ENCODE measurements at regions not wholly inside any gene's neighbourhood (a gene's known extent, or its start where the extent isn't known, plus 50 kb on each side); places are given as distances from the start of the nearest gene placed in this dataset.

DNA sequence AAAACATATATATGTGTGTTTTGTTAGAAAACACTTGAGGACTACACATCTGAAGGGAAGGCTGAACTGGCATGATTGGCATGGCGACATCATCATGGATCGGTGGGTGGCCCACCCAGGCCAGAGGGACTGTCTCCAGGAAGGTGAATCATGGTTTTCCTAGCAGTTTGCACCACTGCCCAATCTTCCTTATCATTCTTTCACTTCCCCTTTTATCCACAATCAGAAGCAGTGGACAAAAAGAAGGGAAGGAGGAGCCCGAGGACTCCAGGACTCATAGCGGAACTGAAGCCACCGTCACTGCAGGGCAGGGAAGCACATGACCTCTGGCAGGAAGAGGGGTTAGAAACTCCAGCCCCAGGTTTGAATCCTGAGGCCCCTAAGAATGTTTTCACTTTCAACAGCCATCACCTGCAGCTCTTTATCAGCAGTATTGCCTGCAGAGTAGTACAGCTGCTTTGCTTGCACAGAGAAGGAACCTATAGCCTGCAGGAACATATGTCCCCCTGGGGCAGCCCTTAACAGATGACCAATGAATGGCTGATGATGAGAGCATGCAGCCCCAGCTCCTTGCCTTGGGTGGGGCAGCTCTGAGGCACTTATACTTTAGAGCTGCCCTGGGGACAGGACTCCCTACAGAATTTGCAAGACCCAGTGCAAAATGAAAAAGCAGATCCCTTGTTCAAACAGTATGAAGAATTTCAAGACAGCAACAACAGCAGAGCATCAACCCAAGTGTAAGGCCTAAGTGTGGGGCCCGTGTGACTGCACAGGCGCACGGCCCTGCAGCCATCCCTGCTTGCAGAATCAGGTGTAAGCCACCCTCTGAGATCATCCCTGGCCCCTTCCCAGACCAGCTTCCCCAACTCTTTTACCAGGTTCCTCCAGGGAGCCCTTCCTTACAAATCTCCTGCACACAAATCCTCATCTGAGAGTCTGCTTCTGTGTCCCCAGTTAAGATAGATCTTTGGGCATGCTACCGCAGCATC lies 241.8 kb upstream of the IRF2BP2 start:
- TF ChIP-seq, protein P1, sequence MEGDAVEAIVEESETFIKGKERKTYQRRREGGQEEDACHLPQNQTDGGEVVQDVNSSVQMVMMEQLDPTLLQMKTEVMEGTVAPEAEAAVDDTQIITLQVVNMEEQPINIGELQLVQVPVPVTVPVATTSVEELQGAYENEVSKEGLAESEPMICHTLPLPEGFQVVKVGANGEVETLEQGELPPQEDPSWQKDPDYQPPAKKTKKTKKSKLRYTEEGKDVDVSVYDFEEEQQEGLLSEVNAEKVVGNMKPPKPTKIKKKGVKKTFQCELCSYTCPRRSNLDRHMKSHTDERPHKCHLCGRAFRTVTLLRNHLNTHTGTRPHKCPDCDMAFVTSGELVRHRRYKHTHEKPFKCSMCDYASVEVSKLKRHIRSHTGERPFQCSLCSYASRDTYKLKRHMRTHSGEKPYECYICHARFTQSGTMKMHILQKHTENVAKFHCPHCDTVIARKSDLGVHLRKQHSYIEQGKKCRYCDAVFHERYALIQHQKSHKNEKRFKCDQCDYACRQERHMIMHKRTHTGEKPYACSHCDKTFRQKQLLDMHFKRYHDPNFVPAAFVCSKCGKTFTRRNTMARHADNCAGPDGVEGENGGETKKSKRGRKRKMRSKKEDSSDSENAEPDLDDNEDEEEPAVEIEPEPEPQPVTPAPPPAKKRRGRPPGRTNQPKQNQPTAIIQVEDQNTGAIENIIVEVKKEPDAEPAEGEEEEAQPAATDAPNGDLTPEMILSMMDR (IDR thresholded peaks at IDR 0.05), result no peak
- TF ChIP-seq POLR2AphosphoS5 (IDR thresholded peaks at IDR 0.05) (no peak), POLR2A (IDR thresholded peaks at IDR 0.05) (no peak), EP300 (IDR thresholded peaks at IDR 0.05) (no peak)
